HepG2 (cell line): ENCODE measurements at regions not wholly inside any gene's neighbourhood (a gene's known extent, or its start where the extent isn't known, plus 50 kb on each side); places are given as distances from the start of the nearest gene placed in this dataset.

ENCODE experiments used
- ATAC-seq: fragments of 200-7000 bp; cut with Tn5 transposase; 3 replicates; pipeline ENCODE4 v1.9.1; 2020; ENCODE audit warnings: mild to moderate bottlenecking, moderate library complexity
- BruUV-seq: library from RNA; stranded (reverse); fragments of 400-500 nt; replicated peaks from 2 replicates; lab custom pipeline; 2021; lab: Mats Ljungman, UMichigan
- CTCF ChIA-PET: fragments of 300-600 bp; formaldehyde crosslinking; extraction: SDS; loops from one replicate; lab custom pipeline; 2021; ENCODE audit warnings: low total read pairs, inconsistent platforms, low intra/inter-chr PET ratio; lab: Yijun Ruan, JAX
- POLR2A ChIA-PET: fragments of 350-600 bp; sonication (Branson Sonifier 250); formaldehyde crosslinking; loops from one replicate; lab custom pipeline; 2020; ENCODE audit warnings: antibody characterized with exemption, inconsistent platforms; lab: Yijun Ruan, JAX
- DNase-seq: peaks from one replicate; pipeline ENCODE4 v3.0.0-alpha.2; 2015; ENCODE audit warnings: low spot score
- FAIRE-seq: peaks from 3 replicates; lab custom pipeline; 2011; peaks lifted over from hg19 to GRCh38; lab: Jason Lieb, UNC
- H2AFZ ChIP-seq: one replicate; pipeline ENCODE4 v1.6.1; 2011; ENCODE audit warnings: low read length, inconsistent platforms
- H3K27ac ChIP-seq: fragments of 300-600 bp; 3 replicates; pipeline ENCODE4 v1.8.0; 2011; ENCODE audit warnings: mixed run types, mild to moderate bottlenecking, mixed read lengths, low read length, inconsistent platforms; ENCODE audit not compliant: insufficient read depth; ENCODE audit errors: extremely low read length
- H3K27me3 ChIP-seq, 2 experiments: fragments of 200-600 bp in 1 of 2; 2 replicates in 1 of 2; 3 replicates in 1 of 2; pipeline versions ENCODE4 v1.6.0 to v1.8.0; 2011; ENCODE audit warnings: low read length in 2 of 2, mild to moderate bottlenecking in 2 of 2, moderate library complexity in 2 of 2, inconsistent platforms in 1 of 2; ENCODE audit not compliant: insufficient read depth in 2 of 2, control insufficient read depth in 1 of 2
- H3K36me3 ChIP-seq, 2 experiments: fragments of 200-600 bp in 1 of 2; replicated peaks in 1 of 2; 2 replicates in 1 of 2; 3 replicates in 1 of 2; pipeline versions ENCODE4 v1.5.1 to v1.8.0; 2011; ENCODE audit warnings: low read length in 2 of 2, inconsistent platforms in 1 of 2; ENCODE audit not compliant: insufficient read depth in 2 of 2, control insufficient read depth in 1 of 2
- H3K4me1 ChIP-seq: 2 replicates; pipeline ENCODE4 v1.5.1; 2012; ENCODE audit warnings: low read length, inconsistent platforms; ENCODE audit not compliant: insufficient read depth
- H3K4me2 ChIP-seq: 2 replicates; pipeline ENCODE4 v1.6.0; 2011; ENCODE audit warnings: low read depth, low read length, inconsistent platforms
- H3K4me3 ChIP-seq, 3 experiments: fragments of 200-600 bp in 1 of 3; sonication (generic), shearing (Covaris generic) in 1 of 3; replicated peaks in 1 of 3; 2 replicates each; pipeline ENCODE4 v1.5.1; 2011 to 2016; ENCODE audit warnings: low read length in 3 of 3, inconsistent platforms in 2 of 3, low read depth in 2 of 3, mild to moderate bottlenecking in 2 of 3, control low read depth in 1 of 3, mixed read lengths in 1 of 3; ENCODE audit not compliant: insufficient read depth in 1 of 3
- H3K79me2 ChIP-seq: one replicate; pipeline ENCODE4 v1.6.1; 2011; ENCODE audit warnings: low read length, inconsistent platforms; ENCODE audit not compliant: insufficient read depth
- H3K9ac ChIP-seq: 2 replicates; pipeline ENCODE4 v1.6.0; 2011; ENCODE audit warnings: mild to moderate bottlenecking, low read depth, low read length, inconsistent platforms; ENCODE audit not compliant: insufficient read depth
- H3K9me3 ChIP-seq: 2 replicates; pipeline ENCODE4 v1.5.1; 2012; ENCODE audit warnings: mild to moderate bottlenecking, low read length
- H4K20me1 ChIP-seq: 2 replicates; pipeline ENCODE4 v1.6.0; 2011; ENCODE audit warnings: inconsistent platforms, mild to moderate bottlenecking, low read length, moderate library complexity; ENCODE audit not compliant: insufficient read depth
- ARHGAP35 ChIP-seq: sonication (generic); formaldehyde crosslinking; IDR thresholded peaks from 2 replicates; pipeline ENCODE4 v1.9.0; 2022; ENCODE audit warnings: mild to moderate bottlenecking, inconsistent platforms, moderate library complexity, missing genetic modification reagents, borderline replicate concordance
- HHEX ChIP-seq: IDR thresholded peaks from 2 replicates; pipeline ENCODE4 v1.6.1; 2016; ENCODE audit warnings: control low read depth
- HNRNPUL1 ChIP-seq: fragments of 200-400 bp; formaldehyde crosslinking; IDR thresholded peaks from 2 replicates; pipeline ENCODE4 v1.6.1; 2017; ENCODE audit warnings: low read depth, mild to moderate bottlenecking, low read length, moderate library complexity
- HOXA7 ChIP-seq: sonication (generic); formaldehyde crosslinking; IDR thresholded peaks from 2 replicates; pipeline ENCODE4 v1.8.1; 2022; ENCODE audit warnings: mild to moderate bottlenecking, missing genetic modification reagents, moderate library complexity
- JUND ChIP-seq: sonication (generic); formaldehyde crosslinking; IDR thresholded peaks from 2 replicates; pipeline ENCODE4 v1.8.0; 2022; ENCODE audit warnings: mild to moderate bottlenecking, missing genetic modification reagents
- KLF15 ChIP-seq: sonication (generic); formaldehyde crosslinking; IDR thresholded peaks from 2 replicates; pipeline ENCODE4 v1.8.1; 2023; ENCODE audit warnings: borderline replicate concordance, mild to moderate bottlenecking, inconsistent platforms, missing genetic modification reagents, mixed read lengths
- MAFF ChIP-seq: IDR thresholded peaks from 2 replicates; pipeline ENCODE4 v1.6.1; 2011; ENCODE audit warnings: low read depth, low read length, improper control_type of control experiment
- MAZ ChIP-seq, 2 experiments: sonication (generic) in 1 of 2; formaldehyde crosslinking in 1 of 2; IDR thresholded peaks; 2 replicates each; pipeline versions ENCODE4 v1.5.0 to v1.6.1; 2012 to 2020; ENCODE audit warnings: low read depth in 2 of 2, mild to moderate bottlenecking in 2 of 2, borderline replicate concordance in 1 of 2, improper control_type of control experiment in 1 of 2, low read length in 1 of 2, missing genetic modification reagents in 1 of 2, moderate library complexity in 1 of 2
- MEIS2 ChIP-seq: sonication (generic); formaldehyde crosslinking; IDR thresholded peaks from 2 replicates; pipeline ENCODE4 v1.9.0; 2021; ENCODE audit warnings: mild to moderate bottlenecking, missing genetic modification reagents
- NFKB2 ChIP-seq: sonication (generic); formaldehyde crosslinking; IDR thresholded peaks from 2 replicates; pipeline ENCODE4 v1.4.0; 2020; ENCODE audit warnings: missing genetic modification reagents, borderline replicate concordance
- RAD21 ChIP-seq: fragments of 450-650 bp; formaldehyde crosslinking; IDR thresholded peaks from 2 replicates; pipeline ENCODE4 v1.5.0; 2020; ENCODE audit warnings: mild to moderate bottlenecking
- SAP130 ChIP-seq: IDR thresholded peaks from 2 replicates; pipeline ENCODE4 v1.6.1; 2016; ENCODE audit warnings: low read depth
- ZFP36 ChIP-seq: fragments of 150-350 bp; IDR thresholded peaks from 2 replicates; pipeline ENCODE4 v1.6.1; 2018; ENCODE audit warnings: borderline replicate concordance, low read length, low read depth; ENCODE audit not compliant: partially characterized antibody
- ZNF24 ChIP-seq: fragments of 450-650 bp; IDR thresholded peaks from 2 replicates; pipeline ENCODE4 v1.6.1; 2017; ENCODE audit warnings: antibody characterized with exemption, mild to moderate bottlenecking
- ZNF44 ChIP-seq: sonication (generic); formaldehyde crosslinking; IDR thresholded peaks from 2 replicates; pipeline ENCODE4 v1.5.1; 2020; ENCODE audit warnings: mild to moderate bottlenecking, missing genetic modification reagents
- ZNF549 ChIP-seq: sonication (generic); formaldehyde crosslinking; IDR thresholded peaks from 2 replicates; pipeline ENCODE4 v1.5.0; 2020; ENCODE audit warnings: missing genetic modification reagents
- ZNF776 ChIP-seq: sonication (generic); formaldehyde crosslinking; IDR thresholded peaks from 2 replicates; pipeline ENCODE4 v1.4.0; 2020; ENCODE audit warnings: mild to moderate bottlenecking, missing genetic modification reagents
- in situ Hi-C: cut with HindIII; loops from 2 replicates; pipeline ENCODE4 v1.10.0; 2017; ENCODE audit warnings: low pct_unique_long_range_greater_than_20kb; ENCODE audit not compliant: extremely low pct_ligation_motif_present
- intact Hi-C: fragments of 100-400 bp; cut with micrococcal nuclease; formaldehyde crosslinking; loops from one replicate; pipeline ENCODE4 v1.10.0; 2022; ENCODE audit not compliant: unreplicated experiment
- TF ChIP-seq, protein P1 (sequence below): sonication (generic); formaldehyde crosslinking; IDR thresholded peaks from 2 replicates; pipeline ENCODE4 v1.4.0; 2020; ENCODE audit warnings: mild to moderate bottlenecking, missing genetic modification reagents
- TF ChIP-seq, protein P2 (sequence below): sonication (generic); formaldehyde crosslinking; IDR thresholded peaks from 2 replicates; pipeline ENCODE4 v1.4.0; 2020; ENCODE audit warnings: missing genetic modification reagents

DNA sequence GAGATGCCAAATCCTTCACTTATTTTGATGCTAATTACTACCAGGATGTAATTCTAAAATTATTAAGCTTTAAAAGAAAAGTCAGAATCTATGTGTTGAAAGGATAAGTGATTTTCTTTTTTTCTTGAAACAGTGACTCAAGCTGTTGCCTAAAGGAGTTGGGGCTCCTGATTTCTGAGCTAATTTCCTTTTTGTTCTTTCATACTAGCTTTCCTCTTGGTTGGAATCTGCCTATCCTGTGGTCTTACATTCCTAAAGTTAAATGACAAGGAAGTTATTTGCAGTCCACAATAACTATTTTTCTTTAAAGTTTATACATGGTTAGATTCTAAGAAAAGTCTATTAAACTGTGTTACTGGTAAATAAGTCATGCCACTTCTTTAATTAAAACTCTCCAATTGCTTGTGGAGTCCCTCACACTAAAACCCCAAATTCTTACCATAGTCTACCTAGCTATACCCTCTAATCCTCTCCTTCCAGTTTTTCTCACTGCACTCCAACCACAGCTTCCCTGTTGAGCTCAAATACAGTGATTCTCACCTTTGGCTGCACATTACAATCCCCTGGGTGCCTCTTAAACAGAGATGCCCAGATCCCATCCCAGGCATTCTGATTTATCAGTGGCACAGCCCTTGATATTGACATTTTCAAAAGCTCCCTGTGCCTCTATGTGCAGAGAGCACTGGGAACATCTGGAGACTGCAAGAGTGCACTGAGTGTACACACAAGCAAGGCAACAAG, 63.3 kb upstream of the EFEMP1 start:
- Histone ChIP-seq H3K36me3 (no peaks in the 10 kb centered on the region), H3K27ac (no peak overlapping the region), H3K27me3 (no peaks in the 10 kb centered on the region), H2AFZ (no peak overlapping the region), H3K4me1 (no peaks in the 10 kb centered on the region), H3K4me2 (no peak overlapping the region), H4K20me1 (no peaks in the 10 kb centered on the region), H3K79me2 (no peaks in the 10 kb centered on the region), H3K9ac (no peak overlapping the region)
- ATAC-seq (no peak), FAIRE-seq (no peak), DNase-seq (no peak)
- CTCF ChIA-PET = no interaction called here
- POLR2A ChIA-PET = no interaction called here
- in situ Hi-C loops (no loop called here), intact Hi-C loops (no loop called here)
- no TSS peak for BruUV-seq
- TF ChIP-seq KLF15 (no peak), MAZ (IDR thresholded peaks at IDR 0.05; ENCODE audit: borderline replicate concordance, low read depth, low read length) (no peak), MAZ (CRISPR knock-in tag; IDR thresholded peaks at IDR 0.05; ENCODE audit: low read depth) (no peak), JUND (CRISPR knock-in tag) (no peak), ZFP36 (no peak), RAD21 (CRISPR knock-in tag) (no peak), MAFF (no peak), ZNF776 (no peak), HHEX (CRISPR knock-in tag) (no peak), NFKB2 (CRISPR knock-in tag) (no peak), MEIS2 (CRISPR knock-in tag) (no peak), HNRNPUL1 (no peak), SAP130 (CRISPR knock-in tag) (no peak), ARHGAP35 (CRISPR knock-in tag) (no peak), ZNF44 (no peak), ZNF24 (no peak), HOXA7 (CRISPR knock-in tag) (no peak), ZNF549 (CRISPR knock-in tag) (no peak)
- TF ChIP-seq, protein P1, sequence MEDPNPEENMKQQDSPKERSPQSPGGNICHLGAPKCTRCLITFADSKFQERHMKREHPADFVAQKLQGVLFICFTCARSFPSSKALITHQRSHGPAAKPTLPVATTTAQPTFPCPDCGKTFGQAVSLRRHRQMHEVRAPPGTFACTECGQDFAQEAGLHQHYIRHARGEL (CRISPR knock-in tag) = no peak
- TF ChIP-seq, protein P2, sequence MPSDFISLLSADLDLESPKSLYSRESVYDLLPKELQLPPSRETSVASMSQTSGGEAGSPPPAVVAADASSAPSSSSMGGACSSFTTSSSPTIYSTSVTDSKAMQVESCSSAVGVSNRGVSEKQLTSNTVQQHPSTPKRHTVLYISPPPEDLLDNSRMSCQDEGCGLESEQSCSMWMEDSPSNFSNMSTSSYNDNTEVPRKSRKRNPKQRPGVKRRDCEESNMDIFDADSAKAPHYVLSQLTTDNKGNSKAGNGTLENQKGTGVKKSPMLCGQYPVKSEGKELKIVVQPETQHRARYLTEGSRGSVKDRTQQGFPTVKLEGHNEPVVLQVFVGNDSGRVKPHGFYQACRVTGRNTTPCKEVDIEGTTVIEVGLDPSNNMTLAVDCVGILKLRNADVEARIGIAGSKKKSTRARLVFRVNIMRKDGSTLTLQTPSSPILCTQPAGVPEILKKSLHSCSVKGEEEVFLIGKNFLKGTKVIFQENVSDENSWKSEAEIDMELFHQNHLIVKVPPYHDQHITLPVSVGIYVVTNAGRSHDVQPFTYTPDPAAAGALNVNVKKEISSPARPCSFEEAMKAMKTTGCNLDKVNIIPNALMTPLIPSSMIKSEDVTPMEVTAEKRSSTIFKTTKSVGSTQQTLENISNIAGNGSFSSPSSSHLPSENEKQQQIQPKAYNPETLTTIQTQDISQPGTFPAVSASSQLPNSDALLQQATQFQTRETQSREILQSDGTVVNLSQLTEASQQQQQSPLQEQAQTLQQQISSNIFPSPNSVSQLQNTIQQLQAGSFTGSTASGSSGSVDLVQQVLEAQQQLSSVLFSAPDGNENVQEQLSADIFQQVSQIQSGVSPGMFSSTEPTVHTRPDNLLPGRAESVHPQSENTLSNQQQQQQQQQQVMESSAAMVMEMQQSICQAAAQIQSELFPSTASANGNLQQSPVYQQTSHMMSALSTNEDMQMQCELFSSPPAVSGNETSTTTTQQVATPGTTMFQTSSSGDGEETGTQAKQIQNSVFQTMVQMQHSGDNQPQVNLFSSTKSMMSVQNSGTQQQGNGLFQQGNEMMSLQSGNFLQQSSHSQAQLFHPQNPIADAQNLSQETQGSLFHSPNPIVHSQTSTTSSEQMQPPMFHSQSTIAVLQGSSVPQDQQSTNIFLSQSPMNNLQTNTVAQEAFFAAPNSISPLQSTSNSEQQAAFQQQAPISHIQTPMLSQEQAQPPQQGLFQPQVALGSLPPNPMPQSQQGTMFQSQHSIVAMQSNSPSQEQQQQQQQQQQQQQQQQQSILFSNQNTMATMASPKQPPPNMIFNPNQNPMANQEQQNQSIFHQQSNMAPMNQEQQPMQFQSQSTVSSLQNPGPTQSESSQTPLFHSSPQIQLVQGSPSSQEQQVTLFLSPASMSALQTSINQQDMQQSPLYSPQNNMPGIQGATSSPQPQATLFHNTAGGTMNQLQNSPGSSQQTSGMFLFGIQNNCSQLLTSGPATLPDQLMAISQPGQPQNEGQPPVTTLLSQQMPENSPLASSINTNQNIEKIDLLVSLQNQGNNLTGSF (CRISPR knock-in tag) = no peak
- TF ChIP-seq, all 625 proteins: peak for 0
- Histone ChIP-seq H3K9me3 (no peaks in the 10 kb centered on the region), H3K4me3 (no peak overlapping the region)
